Kidney epithelial cell (primary cell): ENCODE measurements at regions not wholly inside any gene's neighbourhood (a gene's known extent, or its start where the extent isn't known, plus 50 kb on each side); places are given as distances from the start of the nearest gene placed in this dataset.

Source experiments
- DNase-seq: peaks from one replicate; pipeline ENCODE4 v3.0.0-alpha.2; 2010; ENCODE audit warnings: low read depth
- H3K27me3 ChIP-seq: 2 replicates; pipeline ENCODE4 v1.6.0; 2011; ENCODE audit warnings: low read length; ENCODE audit not compliant: control insufficient read depth, insufficient read depth
- H3K36me3 ChIP-seq: 2 replicates; pipeline ENCODE4 v1.5.1; 2011; ENCODE audit warnings: low read length; ENCODE audit not compliant: control insufficient read depth, insufficient read depth
- H3K4me3 ChIP-seq: 2 replicates; pipeline ENCODE4 v1.5.1; 2011; ENCODE audit warnings: low read depth, mild to moderate bottlenecking, control low read depth, low read length
- CTCF ChIP-seq: IDR thresholded peaks from 2 replicates; pipeline ENCODE4 v1.5.1; 2011; ENCODE audit warnings: mild to moderate bottlenecking, moderate library complexity, low read length, control low read depth, inconsistent platforms; ENCODE audit not compliant: insufficient read depth, poor library complexity, severe bottlenecking

- TF ChIP-seq CTCF = no peak
- DNase-seq = no peak
- Histone ChIP-seq H3K4me3 (no peak overlapping the region), H3K36me3 (no peaks in the 10 kb centered on the region), H3K27me3 (no peaks in the 10 kb centered on the region)
These were observed 470.7 kb upstream of the KLF6 start for GRCh38 chr10:4255751-4256150.

- TF ChIP-seq CTCF = no peak
- Histone ChIP-seq H3K36me3 (no peaks in the 10 kb centered on the region), H3K27me3 (no peaks in the 10 kb centered on the region), H3K4me3 (no peak overlapping the region)
- no peak for DNase-seq
These were observed 469.3 kb upstream of the KLF6 start for GRCh38 chr10:4254101-4254994.

GRCh38 chr10:4252701-4253100 is 467.7 kb upstream of the KLF6 start:
- no peaks in the 10 kb centered on the region for H3K27me3 ChIP-seq
- no peak for TF ChIP-seq CTCF
- no peak for DNase-seq
- no peaks in the 10 kb centered on the region for H3K36me3 ChIP-seq
- H3K4me3 ChIP-seq = no peak overlapping the region

- Histone ChIP-seq H3K36me3 (no peaks in the 10 kb centered on the region), H3K4me3 (no peak overlapping the region), H3K27me3 (no peaks in the 10 kb centered on the region)
- no peak for DNase-seq
- no peak for TF ChIP-seq CTCF
These were observed 465.5 kb upstream of the KLF6 start for GRCh38 chr10:4250587-4250887.

GRCh38 chr10:4249841-4250586 is 465.0 kb upstream of the KLF6 start:
- DNase-seq = no peak
- H3K27me3 ChIP-seq = no peaks in the 10 kb centered on the region
- no peak overlapping the region for H3K4me3 ChIP-seq
- TF ChIP-seq CTCF = no peak
- no peaks in the 10 kb centered on the region for H3K36me3 ChIP-seq
